Uterus (tissue), 3 donors: ENCODE measurements at regions not wholly inside any gene's neighbourhood (a gene's known extent, or its start where the extent isn't known, plus 50 kb on each side); places are given as distances from the start of the nearest gene placed in this dataset.

Experiments used
- DNase-seq, 2 donors: peaks; one replicate each; pipeline ENCODE4 v3.0.0-alpha.2; 2019 to 2020
- H3K27ac ChIP-seq, 2 donors: fragments of 200-600 bp; sonication (generic); 1 replicate in 1 of 2; 2 replicates in 1 of 2; pipeline ENCODE4 v1.5.1; 2016 to 2018
- H3K27me3 ChIP-seq, 2 donors: fragments of 200-600 bp; sonication (generic); one replicate each; pipeline ENCODE4 v1.5.1; 2018 to 2019; ENCODE audit warnings: control low read depth in 1 of 2
- H3K36me3 ChIP-seq, 2 donors: fragments of 200-600 bp; sonication (generic); one replicate each; pipeline ENCODE4 v1.5.1; 2019; ENCODE audit warnings: control low read depth in 1 of 2
- H3K4me1 ChIP-seq, 2 donors: fragments of 200-600 bp; sonication (generic); one replicate each; pipeline ENCODE4 v1.5.1; 2018 to 2019; ENCODE audit warnings: control low read depth in 1 of 2
- H3K4me3 ChIP-seq, 2 donors: fragments of 200-600 bp; sonication (generic); 1 replicate in 1 of 2; 2 replicates in 1 of 2; pipeline ENCODE4 v1.5.1; 2018 to 2019; ENCODE audit warnings: mild to moderate bottlenecking in 1 of 2
- H3K9me3 ChIP-seq, 2 donors: fragments of 200-600 bp; sonication (generic); one replicate each; pipeline ENCODE4 v1.5.1; 2019; ENCODE audit warnings: control low read depth in 1 of 2
- CTCF ChIP-seq, 4 experiments: fragments of 200-600 bp in 2 of 4; fragments of 450-650 bp in 2 of 4; sonication (generic) in 2 of 4; IDR thresholded peaks; one replicate each; pipeline ENCODE4 v1.5.1; 2016 to 2019; ENCODE audit warnings: antibody characterized with exemption in 4 of 4, mild to moderate bottlenecking in 2 of 4, moderate library complexity in 1 of 4
- POLR2A ChIP-seq, 2 donors: fragments of 450-650 bp; IDR thresholded peaks; one replicate each; pipeline ENCODE4 v1.6.1; 2016; ENCODE audit warnings: antibody characterized with exemption in 2 of 2, mild to moderate bottlenecking in 1 of 2, moderate library complexity in 1 of 2
- intact Hi-C: fragments of 100-400 bp; cut with DNase I; formaldehyde crosslinking; loops from one replicate; pipeline ENCODE4 v1.15.1; 2023; ENCODE audit warnings: low total_unique reads
- donor health status: DM: yes; HTN: yes; CAD: no.

- H3K27me3 ChIP-seq, result no peaks in the 10 kb centered on the region
- DNase-seq, result no peak
- no peaks in the 10 kb centered on the region for H3K36me3 ChIP-seq
- no peaks in the 10 kb centered on the region for H3K9me3 ChIP-seq
- H3K4me3 ChIP-seq, result no peak overlapping the region
- H3K4me1 ChIP-seq, result no peaks in the 10 kb centered on the region
- TF ChIP-seq POLR2A (IDR thresholded peaks at IDR 0.05) (no peak), CTCF (IDR thresholded peaks at IDR 0.05) (no peak)
- intact Hi-C loops, result no loop called here
- H3K27ac ChIP-seq, result no peak overlapping the region
Measured at GRCh38 chr10:71021402-71021801, 133.0 kb upstream of the PCBD1 start.

GRCh38 chr10:71023704-71024283 is 135.4 kb upstream of the PCBD1 start:
- no peaks in the 10 kb centered on the region for H3K27me3 ChIP-seq
- TF ChIP-seq CTCF (IDR thresholded peaks at IDR 0.05), result no peak
- no peak for TF ChIP-seq POLR2A (IDR thresholded peaks at IDR 0.05)
- intact Hi-C loops, result no loop called here
- no peak overlapping the region for H3K4me3 ChIP-seq
- no peak overlapping the region for H3K27ac ChIP-seq
- no peak for DNase-seq
- H3K4me1 ChIP-seq, result no peaks in the 10 kb centered on the region
- H3K36me3 ChIP-seq, result no peaks in the 10 kb centered on the region
- no peaks in the 10 kb centered on the region for H3K9me3 ChIP-seq

- no peak overlapping the region for H3K4me3 ChIP-seq
- TF ChIP-seq CTCF (IDR thresholded peaks at IDR 0.05) (no peak), POLR2A (IDR thresholded peaks at IDR 0.05) (no peak)
- no peaks in the 10 kb centered on the region for H3K4me1 ChIP-seq
- intact Hi-C loops, result no loop called here
- H3K36me3 ChIP-seq, result no peaks in the 10 kb centered on the region
- H3K9me3 ChIP-seq, result no peaks in the 10 kb centered on the region
- no peak overlapping the region for H3K27ac ChIP-seq
- no peaks in the 10 kb centered on the region for H3K27me3 ChIP-seq
- DNase-seq, result no peak
Measured at GRCh38 chr10:71024490-71024889, 136.1 kb upstream of the PCBD1 start.

GRCh38 chr10:71025535-71025934 is 137.2 kb upstream of the PCBD1 start:
- H3K36me3 ChIP-seq, result no peaks in the 10 kb centered on the region
- no peak for TF ChIP-seq CTCF (IDR thresholded peaks at IDR 0.05)
- no peak for TF ChIP-seq POLR2A (IDR thresholded peaks at IDR 0.05)
- DNase-seq, result no peak
- no peak overlapping the region for H3K27ac ChIP-seq
- no peak overlapping the region for H3K4me3 ChIP-seq
- H3K4me1 ChIP-seq, result no peaks in the 10 kb centered on the region
- intact Hi-C loops, result no loop called here
- no peaks in the 10 kb centered on the region for H3K27me3 ChIP-seq
- H3K9me3 ChIP-seq, result no peaks in the 10 kb centered on the region

- H3K9me3 ChIP-seq, result no peaks in the 10 kb centered on the region
- no peaks in the 10 kb centered on the region for H3K4me1 ChIP-seq
- H3K36me3 ChIP-seq, result no peaks in the 10 kb centered on the region
- H3K4me3 ChIP-seq, result no peak overlapping the region
- no peaks in the 10 kb centered on the region for H3K27me3 ChIP-seq
- no peak for TF ChIP-seq CTCF (IDR thresholded peaks at IDR 0.05)
- TF ChIP-seq POLR2A (IDR thresholded peaks at IDR 0.05), result no peak
- no peak for DNase-seq
- no peak overlapping the region for H3K27ac ChIP-seq
- intact Hi-C loops, result no loop called here
Measured at GRCh38 chr10:71028066-71028465, 139.7 kb upstream of the PCBD1 start.
